ENCODE measurements at regions not wholly inside any gene's neighbourhood (a gene's known extent, or its start where the extent isn't known, plus 50 kb on each side); places are given as distances from the start of the nearest gene placed in this dataset.
"Not testable (repeated sequence)": the region's sequence is repeated elsewhere in the genome, so short reads cannot be mapped to it uniquely, and the experiment has no call there.

- 67 to 74% (median 71%) methylated on average over 9 of the region's 9 CpGs for WGBS, 4 donors
- no peak for DNase-seq
- peaks cover 13% of the 10 kb centered on the region for H3K27me3 ChIP-seq
- H3K4me3 ChIP-seq = no peak overlapping the region
- no peaks in the 10 kb centered on the region for H3K9me3 ChIP-seq (replicated peaks in 1 of 3)
- H3K36me3 ChIP-seq (replicated peaks in 1 of 2) = no peaks in the 10 kb centered on the region
- intact Hi-C loops (cut with DNase I) = no loop called here
- H3K27ac ChIP-seq = no peak overlapping the region
- H3K4me1 ChIP-seq (replicated peaks in 1 of 2) = no peaks in the 10 kb centered on the region
- TF ChIP-seq CTCF (IDR thresholded peaks at IDR 0.05) (no peak), POLR2A (IDR thresholded peaks at IDR 0.05) (no peak)
Measured at GRCh38 chr17:72571813-72572396, 451.1 kb downstream of the SOX9 start.

GRCh38 chr17:72572604-72573491 is 452.0 kb downstream of the SOX9 start:
- intact Hi-C loops (cut with DNase I) = no loop called here

DNA sequence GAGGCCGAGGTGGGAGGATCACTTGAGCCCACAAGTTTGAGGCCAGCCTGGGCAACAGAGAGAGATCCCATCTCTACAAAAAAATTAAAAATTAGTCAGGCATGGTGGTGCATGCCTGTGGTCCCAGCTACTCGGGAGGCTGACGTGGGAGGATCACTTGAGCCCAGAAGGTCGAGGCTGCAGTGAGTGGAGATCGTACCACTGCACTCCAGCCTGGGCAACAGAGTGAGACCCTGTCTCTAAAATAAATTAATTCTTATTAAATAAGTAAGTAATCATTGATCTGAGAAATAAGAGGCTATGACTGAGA is 452.6 kb downstream of the SOX9 start:
- DNase-seq; H3K27ac ChIP-seq; H3K4me3 ChIP-seq; intact Hi-C loops (cut with DNase I); H3K9me3 ChIP-seq (replicated peaks in 1 of 3); H3K4me1 ChIP-seq (replicated peaks in 1 of 2); H3K36me3 ChIP-seq (replicated peaks in 1 of 2): not testable (repeated sequence)
- peaks cover 13% of the 10 kb centered on the region for H3K27me3 ChIP-seq
- WGBS, 4 donors = 72 to 89% (median 85%) methylated on average over 5 of the region's 5 CpGs

More at GRCh38 chr17:72572604-72573491, 452.0 kb downstream of the SOX9 start:
- no peaks in the 10 kb centered on the region for H3K4me1 ChIP-seq (replicated peaks in 1 of 2)
- no peak for TF ChIP-seq POLR2A (IDR thresholded peaks at IDR 0.05)
- TF ChIP-seq CTCF (IDR thresholded peaks at IDR 0.05) = no peak
- no peak for DNase-seq
- H3K36me3 ChIP-seq (replicated peaks in 1 of 2) = no peaks in the 10 kb centered on the region
- H3K27me3 ChIP-seq = peaks cover 13% of the 10 kb centered on the region
- no peak overlapping the region for H3K27ac ChIP-seq
- 44 to 75% (median 55%) methylated on average over 4 to 12 of the region's 12 CpGs for WGBS, 4 donors
- no peak overlapping the region for H3K4me3 ChIP-seq
- H3K9me3 ChIP-seq (replicated peaks in 1 of 3) = no peaks in the 10 kb centered on the region

DNA sequence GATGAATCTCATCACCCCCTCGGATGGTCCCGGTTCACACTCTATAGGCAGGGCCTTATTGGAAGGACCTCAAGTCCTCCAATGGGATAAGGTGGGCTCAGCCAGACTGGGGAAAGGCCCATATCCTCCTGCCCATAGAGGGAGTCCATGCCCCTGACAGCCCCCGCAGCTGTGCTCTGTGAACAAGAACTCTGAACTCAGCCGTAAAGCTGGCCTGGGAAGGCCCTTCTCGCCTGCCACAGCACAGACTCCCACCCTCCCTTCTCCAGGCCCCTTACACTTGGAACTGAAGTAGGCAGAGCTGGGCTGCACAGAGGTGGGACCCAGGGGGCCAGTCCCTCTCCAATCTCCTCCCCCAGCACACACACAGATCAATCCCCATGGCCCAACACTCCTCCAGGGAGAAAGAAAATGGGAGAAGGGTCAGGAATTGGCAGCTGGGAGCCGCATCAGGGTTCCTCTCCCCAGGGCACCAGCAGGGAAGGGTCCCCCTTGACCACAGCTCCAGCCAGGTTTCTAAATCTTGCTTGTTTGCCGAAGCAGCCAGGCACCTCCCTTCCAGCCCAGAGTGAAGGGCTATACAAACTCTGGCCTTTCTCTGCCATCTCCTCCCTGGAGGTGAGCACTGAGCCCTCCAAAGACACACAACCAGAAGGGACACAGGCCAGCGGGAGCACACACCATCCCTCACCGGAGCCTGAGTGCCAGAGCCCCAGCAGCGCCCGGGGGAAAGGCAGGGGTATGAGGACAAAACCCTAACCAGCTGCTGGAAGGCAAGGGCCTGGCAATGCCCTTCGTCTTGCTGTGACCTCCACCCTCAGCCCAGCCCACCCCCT is 454.1 kb downstream of the SOX9 start:
- intact Hi-C loops (cut with DNase I) = no loop called here
- DNase-seq = no peak
- 66 to 89% (median 83%) methylated on average over 6 to 12 of the region's 12 CpGs for WGBS, 4 donors
- TF ChIP-seq CTCF (IDR thresholded peaks at IDR 0.05) (no peak), POLR2A (IDR thresholded peaks at IDR 0.05) (no peak)
- Histone ChIP-seq H3K27ac (no peak overlapping the region), H3K36me3 (replicated peaks in 1 of 2) (no peaks in the 10 kb centered on the region), H3K4me3 (no peak overlapping the region), H3K27me3 (peaks cover 6% of the 10 kb centered on the region), H3K9me3 (replicated peaks in 1 of 3) (no peaks in the 10 kb centered on the region), H3K4me1 (replicated peaks in 1 of 2) (no peaks in the 10 kb centered on the region)
